CD4-positive, alpha-beta T cell treated with Interleukin-15 for 1 hour (primary cell): ENCODE measurements at regions not wholly inside any gene's neighbourhood (a gene's known extent, or its start where the extent isn't known, plus 50 kb on each side); places are given as distances from the start of the nearest gene placed in this dataset.

Experiments
- DNase-seq: peaks from one replicate; pipeline ENCODE4 v3.0.0-alpha.2; 2020

DNA sequence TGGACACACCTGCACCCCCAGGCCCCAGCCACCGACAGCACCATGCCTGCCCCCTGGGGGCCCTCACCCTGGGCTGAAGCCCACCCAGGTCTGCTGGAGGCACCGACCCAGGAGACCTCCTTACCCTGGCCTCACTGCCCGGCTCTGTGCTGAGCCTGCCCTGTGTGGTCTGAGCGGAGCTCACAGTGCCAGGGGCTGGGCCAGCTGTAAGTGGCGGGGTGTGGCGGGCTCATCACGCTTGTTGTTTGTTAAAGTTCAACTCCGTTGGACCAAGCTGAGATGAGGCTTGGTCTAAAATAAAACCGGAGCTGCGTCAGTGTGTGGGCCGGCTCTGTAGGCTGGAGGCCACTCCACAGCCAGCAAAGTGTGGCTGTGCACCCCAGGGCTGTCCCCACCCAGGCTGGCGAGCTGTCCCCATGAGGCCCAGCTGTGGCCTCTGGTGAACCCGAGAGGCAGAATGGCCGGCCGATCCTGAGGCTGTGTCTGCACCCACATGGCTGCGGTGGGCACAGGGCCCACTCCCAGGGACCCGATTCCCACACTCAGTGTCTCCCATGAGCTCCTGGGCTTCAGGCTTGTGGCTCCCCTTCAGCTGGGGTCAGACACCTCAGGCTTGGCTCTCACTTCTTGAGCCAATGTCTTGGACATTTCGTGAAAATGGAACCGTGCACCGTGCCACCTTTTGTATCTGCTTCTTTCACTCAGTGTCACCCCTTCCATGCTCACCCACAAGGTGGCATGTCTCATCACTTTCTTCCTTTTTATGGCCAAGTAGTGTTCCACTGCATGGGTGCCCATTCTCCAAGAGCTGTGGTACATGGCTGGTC lies 137.9 kb downstream of the CTTN start:
- DNase-seq: no peak

DNA sequence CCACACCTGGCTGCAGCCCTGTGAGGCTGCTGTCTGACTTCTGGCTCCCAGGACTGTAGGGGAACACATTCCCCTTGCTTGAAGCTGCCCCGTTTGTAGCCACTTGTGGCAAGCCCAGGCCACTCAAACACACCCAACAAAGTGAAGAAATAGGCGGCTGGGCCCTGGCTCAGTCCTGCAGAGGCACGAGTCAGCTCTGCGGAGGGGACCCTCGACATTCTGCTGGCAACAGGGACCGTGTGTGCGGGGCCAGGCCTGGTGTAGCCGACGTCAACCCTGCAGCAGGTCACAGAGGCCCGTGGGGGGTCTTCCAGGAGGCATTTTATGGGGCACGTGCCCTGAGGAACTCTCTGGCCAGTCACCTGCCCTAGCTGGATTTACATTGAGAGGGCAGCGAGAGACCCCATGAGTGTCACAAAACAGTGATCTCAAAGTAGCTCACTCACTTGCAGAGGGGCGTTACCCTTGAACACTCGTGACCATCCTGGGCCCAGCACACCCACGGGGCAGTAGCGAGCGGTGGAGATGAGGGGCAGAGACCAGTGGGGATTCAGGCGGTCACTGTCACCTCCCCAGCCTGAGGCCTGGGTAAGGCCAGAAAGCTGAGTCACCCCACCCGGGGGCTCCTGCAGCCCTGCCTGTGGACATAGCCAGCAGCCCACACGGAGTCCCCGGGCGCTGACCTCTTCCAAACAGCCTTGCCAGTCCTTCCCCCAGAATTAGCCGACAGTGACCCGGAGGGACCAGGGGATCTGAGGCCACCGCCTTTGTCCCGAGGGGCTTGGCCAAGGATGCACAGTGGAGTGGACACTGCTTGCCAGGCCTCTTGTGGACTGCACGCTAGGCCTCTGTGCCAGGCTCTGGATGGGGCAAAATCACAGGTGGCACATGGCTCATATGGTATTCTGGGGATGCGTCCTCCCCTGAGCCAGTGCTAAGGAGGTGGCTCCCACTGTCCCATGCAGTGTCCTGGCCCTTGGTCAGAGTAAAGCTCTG lies 139.5 kb downstream of the CTTN start:
- no peak for DNase-seq

GRCh38 chr11:70538641-70539359 lies 140.5 kb downstream of the CTTN start:
- DNase-seq: no peak

- no peak for DNase-seq
Measured at GRCh38 chr11:70539360-70540095, 141.2 kb downstream of the CTTN start.

GRCh38 chr11:70540196-70540595 lies 141.9 kb downstream of the CTTN start:
- no peak for DNase-seq

DNA sequence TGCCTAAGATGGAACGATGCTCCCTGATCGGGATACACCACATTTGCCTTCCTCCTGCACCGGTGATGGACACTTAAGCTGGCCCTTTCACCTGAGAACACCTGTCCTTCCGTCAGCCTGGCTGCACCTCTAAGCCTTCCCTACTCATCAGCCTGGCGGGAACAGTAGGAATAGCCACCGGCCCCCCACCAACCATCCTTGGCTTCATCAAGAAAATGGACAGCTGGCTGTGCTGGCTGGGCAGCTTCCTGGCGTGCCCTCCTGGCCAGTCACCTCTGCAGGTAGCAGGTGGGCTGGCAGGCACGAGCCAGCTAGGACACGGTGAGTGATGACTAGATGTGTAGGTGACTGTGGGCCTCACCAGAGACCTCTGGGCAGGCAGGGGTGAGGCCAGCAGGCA lies 142.8 kb downstream of the CTTN start:
- no peak for DNase-seq

DNA sequence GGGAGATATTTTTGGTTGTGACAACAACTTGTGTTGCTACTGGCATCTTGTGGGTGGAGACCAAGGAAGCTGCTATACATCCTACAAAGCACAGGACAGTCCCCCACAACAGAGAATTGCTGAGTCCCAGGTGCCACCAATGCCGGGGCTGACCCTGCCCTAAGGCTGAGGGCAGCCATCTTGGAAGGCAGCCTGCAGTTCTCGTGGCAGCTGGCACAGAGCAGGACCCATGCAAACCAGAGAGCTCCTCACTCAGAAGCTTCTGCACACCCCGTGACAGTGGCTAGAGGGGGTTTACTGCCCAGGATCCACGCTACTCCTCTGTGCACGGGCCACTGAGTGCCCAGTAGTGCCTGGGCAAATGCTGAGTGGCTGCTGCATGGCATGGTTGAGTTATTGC lies 143.4 kb downstream of the CTTN start:
- no peak for DNase-seq

GRCh38 chr11:70542406-70542805 lies 144.1 kb downstream of the CTTN start:
- no peak for DNase-seq

DNA sequence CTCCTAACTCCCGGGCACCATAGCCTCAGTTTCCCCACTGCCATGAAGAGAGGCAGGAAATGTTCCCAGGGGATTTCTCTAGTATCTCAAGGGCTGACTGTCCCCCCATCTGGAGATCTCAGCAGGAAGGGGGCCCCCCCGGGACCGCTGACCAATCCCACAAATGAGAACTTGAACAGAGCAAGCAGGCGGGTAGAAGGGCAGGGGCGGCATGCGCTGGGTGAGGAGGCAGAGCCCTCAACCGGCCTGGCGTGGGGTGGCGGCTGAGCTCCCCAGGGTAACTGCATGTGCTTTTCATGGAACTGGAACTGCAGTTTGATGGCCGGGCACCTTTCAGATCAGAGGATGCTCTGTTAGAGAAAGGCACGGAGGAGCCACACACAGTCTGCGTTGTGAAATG lies 144.5 kb downstream of the CTTN start:
- no peak for DNase-seq

DNA sequence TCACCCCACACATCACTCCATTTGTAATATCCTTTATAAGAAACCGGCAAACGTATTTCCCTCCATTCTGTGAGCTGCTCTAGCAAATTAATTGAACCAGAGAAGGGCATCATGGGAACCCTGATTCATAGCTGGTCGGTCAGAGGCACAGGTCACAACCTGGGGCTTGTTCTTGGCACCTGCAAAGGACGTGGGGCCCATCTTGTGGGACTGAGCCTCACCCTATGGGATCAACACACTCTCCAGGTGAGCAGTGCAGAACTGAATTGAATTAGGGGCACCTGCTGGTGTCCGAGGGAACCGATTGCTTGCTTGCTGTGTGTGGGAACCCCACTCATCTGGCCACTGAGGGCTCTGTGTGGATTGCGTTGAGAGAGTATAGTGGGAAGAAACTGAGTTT lies 145.3 kb downstream of the CTTN start:
- DNase-seq: no peak

DNA sequence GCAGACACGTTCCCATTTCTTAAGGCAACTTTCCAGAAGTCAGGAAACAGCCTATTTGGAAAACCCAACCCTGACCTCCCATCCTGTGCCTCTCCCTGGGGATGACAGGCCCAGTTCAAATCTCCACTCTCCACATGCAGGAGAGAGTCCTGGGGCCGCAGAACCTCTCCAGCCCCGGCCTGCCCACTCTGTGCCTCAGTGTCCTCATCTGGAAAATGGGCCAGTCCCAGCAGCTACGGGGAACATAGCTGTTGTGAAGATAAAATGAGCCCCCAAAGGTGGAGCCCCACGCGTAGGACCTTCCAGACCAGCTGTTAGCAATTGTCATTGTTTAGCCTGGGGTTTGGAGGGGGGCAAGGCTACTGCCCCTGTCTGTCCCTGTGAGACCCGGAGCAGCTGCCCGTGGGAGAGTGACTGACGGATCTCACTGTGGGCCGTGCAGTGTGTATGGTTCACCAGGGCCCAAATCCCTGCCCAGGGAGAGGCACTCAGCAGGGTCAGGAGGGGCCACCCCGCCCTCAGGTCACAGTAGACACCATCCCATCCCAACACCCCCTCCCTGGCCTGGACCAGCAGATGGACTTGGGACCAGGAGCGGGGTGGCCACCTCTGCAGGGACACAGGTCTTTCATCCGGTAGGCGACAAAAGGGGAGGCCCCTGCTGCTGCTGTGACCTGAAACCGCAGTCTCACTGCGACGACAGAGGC lies 145.9 kb downstream of the CTTN start:
- no peak for DNase-seq

GRCh38 chr11:70544774-70545609 lies 146.7 kb downstream of the CTTN start:
- no peak for DNase-seq

GRCh38 chr11:70545610-70545912 lies 147.2 kb downstream of the CTTN start:
- no peak for DNase-seq

DNA sequence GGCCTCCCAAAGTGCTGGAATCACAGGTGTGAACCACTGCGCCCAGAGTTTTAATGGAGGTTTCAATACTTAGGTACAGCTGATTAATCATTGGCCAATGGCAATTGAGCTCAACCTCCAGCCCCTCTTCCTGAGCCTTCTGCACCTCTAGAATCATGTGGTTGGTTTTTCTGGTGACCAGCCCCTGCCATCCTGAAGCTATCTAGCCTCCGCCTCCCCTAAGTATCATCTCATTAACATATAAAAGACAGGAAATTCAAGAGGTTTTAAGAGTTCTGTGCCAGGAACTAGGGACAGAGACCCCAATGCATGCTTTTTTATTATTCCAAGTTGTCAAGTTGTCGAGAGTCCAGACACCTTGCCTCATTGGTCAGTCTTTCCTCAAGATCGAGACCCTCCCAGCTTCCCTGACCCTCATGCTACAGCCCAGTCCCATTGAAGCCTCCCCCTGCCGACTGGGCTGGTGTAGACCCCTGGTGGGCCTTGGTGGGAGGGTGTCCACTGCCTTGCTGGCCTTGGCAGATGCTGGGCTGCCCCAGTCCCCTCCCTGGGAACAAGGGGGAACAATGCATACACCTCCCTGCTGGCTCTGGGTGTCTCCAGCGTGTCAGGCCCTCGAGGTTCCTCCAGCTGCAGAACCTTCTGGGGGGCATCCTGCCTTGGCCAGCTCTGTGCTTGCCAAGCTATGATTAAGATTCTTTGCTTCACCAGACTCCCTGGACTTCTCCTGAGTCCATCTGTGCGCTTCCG lies 148.0 kb downstream of the CTTN start:
- DNase-seq: no peak

DNA sequence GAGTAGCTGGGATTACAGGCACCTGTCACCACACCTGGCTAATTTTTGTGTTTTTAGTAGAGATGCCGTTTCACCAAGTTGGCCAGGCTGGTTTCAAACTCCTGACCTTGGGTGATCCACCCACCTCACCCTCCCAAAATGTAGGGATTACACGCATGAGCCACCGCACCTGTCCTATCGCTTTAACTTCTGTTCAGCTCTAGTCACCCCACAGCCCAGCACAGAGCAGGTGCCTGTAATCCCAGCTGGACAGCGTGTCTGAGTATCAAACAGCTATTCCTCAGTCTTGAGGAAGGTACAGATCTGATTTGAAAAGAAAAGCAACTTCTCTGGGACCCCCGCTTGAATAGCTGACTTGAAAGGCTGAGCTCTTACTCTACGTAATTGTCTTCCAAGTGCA lies 149.1 kb downstream of the CTTN start:
- no peak for DNase-seq

- no peak for DNase-seq
Measured at GRCh38 chr11:70547821-70548670, 149.7 kb downstream of the CTTN start.

DNA sequence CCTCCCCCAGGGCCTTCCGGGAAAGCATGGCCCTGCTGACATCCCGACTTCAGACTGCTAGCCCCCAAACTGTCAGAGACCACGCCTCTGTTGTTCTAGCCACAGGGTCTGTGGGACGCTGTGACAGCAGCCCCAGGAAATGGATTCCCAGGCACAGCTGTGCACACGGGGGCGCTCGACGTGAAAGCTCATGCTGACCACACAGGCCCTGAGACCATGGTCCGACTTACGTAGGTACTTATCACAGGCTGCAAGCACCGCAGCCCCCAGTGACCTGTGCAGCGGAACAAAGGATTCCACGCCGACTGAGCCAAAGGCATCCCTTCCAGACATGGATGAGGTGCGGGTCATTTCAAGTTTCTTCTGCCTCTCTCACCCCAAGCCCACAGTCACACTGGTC lies 150.6 kb downstream of the CTTN start:
- no peak for DNase-seq

- no peak for DNase-seq
Measured at GRCh38 chr11:70549386-70549785, 151.1 kb downstream of the CTTN start.

DNA sequence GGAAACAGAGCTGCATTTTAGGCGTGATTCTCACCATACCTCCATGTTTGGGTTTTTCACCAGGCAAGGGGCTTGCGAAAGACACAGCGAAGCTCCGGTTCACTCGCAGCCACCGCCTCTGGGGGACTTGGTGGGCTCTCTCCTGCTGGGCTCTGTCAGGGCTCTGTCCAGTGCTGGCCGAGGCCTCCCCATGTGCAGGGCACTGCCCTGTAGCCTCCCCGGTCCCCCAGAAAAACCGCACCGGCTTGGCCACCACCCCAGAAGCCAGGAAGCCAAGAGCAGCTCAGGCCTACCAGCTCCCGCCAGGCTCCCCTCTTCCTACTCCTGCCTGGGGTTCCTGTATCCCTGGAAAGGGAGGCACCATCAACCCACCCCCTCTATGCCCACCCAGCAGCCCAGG lies 151.5 kb downstream of the CTTN start:
- DNase-seq: no peak
